ENCODE measurements at regions not wholly inside any gene's neighbourhood (a gene's known extent, or its start where the extent isn't known, plus 50 kb on each side); places are given as distances from the start of the nearest gene placed in this dataset.

- Mint-ChIP-seq H3K4me1 (peaks cover 15% of the 10 kb centered on the region), H3K36me3 (ENCODE audit: low read depth) (no peaks in the 10 kb centered on the region), H3K27me3 (peaks cover 2% of the 10 kb centered on the region), H3K4me3 (no peak overlapping the region), H3K9me3 (no peaks in the 10 kb centered on the region), H3K27ac (peak overlapping the region; percentile 43)
- peak; percentile 13 for DNase-seq
- ChIA-PET CTCF (interaction anchor here (0.7 to 2.2 kb wide), 3 partner anchors 9 to 82 kb away, joined by 3 to 6 read pairs (median 3); no protein-coding TSS in a partner anchor), POLR2A (no interaction called here)
Measured at GRCh38 chr12:88299567-88300101, 157.5 kb downstream of the TMTC3 start.

DNA sequence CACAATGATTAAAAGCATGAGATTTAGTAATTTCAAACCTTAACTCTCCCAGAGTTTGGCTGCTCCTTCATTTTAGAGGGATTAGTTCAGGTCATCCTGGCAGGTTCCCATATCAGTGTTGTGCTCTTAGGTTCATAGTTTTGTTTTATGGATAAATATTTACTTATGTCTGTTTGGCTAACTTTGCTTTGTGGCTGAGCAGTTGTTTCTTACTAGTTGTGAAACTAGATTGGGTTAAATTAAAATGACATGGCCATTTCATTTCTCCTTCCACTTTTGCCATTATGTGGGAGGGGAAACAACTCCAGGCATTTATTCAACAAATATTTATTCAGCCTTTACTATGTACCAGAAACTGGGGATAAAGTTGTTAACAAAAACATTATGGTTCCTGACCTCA is 158.8 kb downstream of the TMTC3 start:
- Mint-ChIP-seq H3K4me3 (no peak overlapping the region), H3K9me3 (no peaks in the 10 kb centered on the region), H3K27me3 (peaks cover 2% of the 10 kb centered on the region), H3K4me1 (peaks cover 15% of the 10 kb centered on the region), H3K27ac (no peak overlapping the region), H3K36me3 (ENCODE audit: low read depth) (no peaks in the 10 kb centered on the region)
- CTCF ChIA-PET = interaction anchor here (2.2 kb wide), 1 partner anchor 12 kb away, joined by 6 read pairs; no protein-coding TSS in a partner anchor
- POLR2A ChIA-PET = no interaction called here
- no peak for DNase-seq

- no peak for DNase-seq
- ChIA-PET CTCF (no interaction called here), POLR2A (no interaction called here)
- Mint-ChIP-seq H3K27me3 (peaks cover 2% of the 10 kb centered on the region), H3K4me1 (peaks cover 15% of the 10 kb centered on the region), H3K4me3 (no peak overlapping the region), H3K9me3 (no peaks in the 10 kb centered on the region), H3K27ac (no peak overlapping the region), H3K36me3 (ENCODE audit: low read depth) (no peaks in the 10 kb centered on the region)
Measured at GRCh38 chr12:88303335-88303734, 161.2 kb downstream of the TMTC3 start.

- no peaks in the 10 kb centered on the region for H3K9me3 Mint-ChIP-seq
- ChIA-PET CTCF (no interaction called here), POLR2A (no interaction called here)
- H3K4me1 Mint-ChIP-seq = no peaks in the 10 kb centered on the region
- H3K36me3 Mint-ChIP-seq (ENCODE audit: low read depth) = no peaks in the 10 kb centered on the region
- H3K27ac Mint-ChIP-seq = no peak overlapping the region
- no peak overlapping the region for H3K4me3 Mint-ChIP-seq
- peaks cover 2% of the 10 kb centered on the region for H3K27me3 Mint-ChIP-seq
- DNase-seq = no peak
Measured at GRCh38 chr12:88305254-88305890, 163.3 kb downstream of the TMTC3 start.

GRCh38 chr12:88306471-88307069 is 164.5 kb downstream of the TMTC3 start:
- POLR2A ChIA-PET = no interaction called here
- Mint-ChIP-seq H3K27me3 (peaks cover 2% of the 10 kb centered on the region), H3K4me1 (no peaks in the 10 kb centered on the region), H3K9me3 (no peaks in the 10 kb centered on the region), H3K36me3 (ENCODE audit: low read depth) (no peaks in the 10 kb centered on the region), H3K27ac (no peak overlapping the region), H3K4me3 (no peak overlapping the region)
- DNase-seq = no peak
- CTCF ChIA-PET = no interaction called here

- ChIA-PET POLR2A (no interaction called here), CTCF (interaction anchor here (1.0 kb wide), 1 partner anchor 8 kb away, joined by 3 read pairs; no protein-coding TSS in a partner anchor)
- no peak overlapping the region for H3K27ac Mint-ChIP-seq
- no peaks in the 10 kb centered on the region for H3K4me1 Mint-ChIP-seq
- H3K27me3 Mint-ChIP-seq = no peaks in the 10 kb centered on the region
- no peaks in the 10 kb centered on the region for H3K9me3 Mint-ChIP-seq
- no peak overlapping the region for H3K4me3 Mint-ChIP-seq
- no peaks in the 10 kb centered on the region for H3K36me3 Mint-ChIP-seq (ENCODE audit: low read depth)
- DNase-seq = no peak
Measured at GRCh38 chr12:88307961-88308360, 165.9 kb downstream of the TMTC3 start.

- no peaks in the 10 kb centered on the region for H3K27me3 Mint-ChIP-seq
- H3K27ac Mint-ChIP-seq = no peak overlapping the region
- no peaks in the 10 kb centered on the region for H3K9me3 Mint-ChIP-seq
- DNase-seq = no peak
- POLR2A ChIA-PET = no interaction called here
- H3K36me3 Mint-ChIP-seq (ENCODE audit: low read depth) = no peaks in the 10 kb centered on the region
- CTCF ChIA-PET = interaction anchor here (1.0 kb wide), 1 partner anchor 9 kb away, joined by 3 read pairs; no protein-coding TSS in a partner anchor
- H3K4me1 Mint-ChIP-seq = no peaks in the 10 kb centered on the region
- no peak overlapping the region for H3K4me3 Mint-ChIP-seq
Measured at GRCh38 chr12:88308825-88309224, 166.7 kb downstream of the TMTC3 start.

- Mint-ChIP-seq H3K4me3 (no peak overlapping the region), H3K36me3 (ENCODE audit: low read depth) (no peaks in the 10 kb centered on the region), H3K9me3 (no peaks in the 10 kb centered on the region), H3K4me1 (no peaks in the 10 kb centered on the region), H3K27ac (no peak overlapping the region), H3K27me3 (peaks cover 2% of the 10 kb centered on the region)
- ChIA-PET CTCF (no interaction called here), POLR2A (no interaction called here)
- DNase-seq = no peak
Measured at GRCh38 chr12:88309546-88309945, 167.4 kb downstream of the TMTC3 start.

DNA sequence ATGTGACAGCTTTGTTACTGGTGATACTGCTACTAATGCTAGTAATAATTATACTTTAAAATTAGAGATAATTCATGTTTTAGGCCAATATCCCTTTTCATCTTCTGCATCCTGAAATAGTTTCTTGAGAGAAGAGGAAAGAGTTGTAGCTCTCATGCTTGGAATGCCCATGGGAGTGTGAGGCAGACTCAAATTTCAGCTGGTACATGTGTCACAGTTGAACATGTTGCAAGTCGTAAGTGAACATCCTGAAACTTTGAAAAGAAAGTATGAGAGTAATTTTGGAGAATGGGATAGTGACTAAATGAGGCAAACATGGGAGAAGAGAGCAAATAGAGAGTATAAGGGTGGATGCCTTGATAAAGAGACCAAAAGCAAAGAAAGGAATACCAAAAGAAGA is 168.0 kb downstream of the TMTC3 start:
- no peaks in the 10 kb centered on the region for H3K4me1 Mint-ChIP-seq
- no peaks in the 10 kb centered on the region for H3K36me3 Mint-ChIP-seq (ENCODE audit: low read depth)
- H3K27ac Mint-ChIP-seq = no peak overlapping the region
- H3K9me3 Mint-ChIP-seq = no peaks in the 10 kb centered on the region
- DNase-seq = no peak
- ChIA-PET POLR2A (no interaction called here), CTCF (no interaction called here)
- no peak overlapping the region for H3K4me3 Mint-ChIP-seq
- peaks cover 2% of the 10 kb centered on the region for H3K27me3 Mint-ChIP-seq

GRCh38 chr12:88310666-88311065 is 168.6 kb downstream of the TMTC3 start:
- H3K9me3 Mint-ChIP-seq = no peaks in the 10 kb centered on the region
- no peaks in the 10 kb centered on the region for H3K4me1 Mint-ChIP-seq
- H3K36me3 Mint-ChIP-seq (ENCODE audit: low read depth) = no peaks in the 10 kb centered on the region
- no peak overlapping the region for H3K4me3 Mint-ChIP-seq
- no peak for DNase-seq
- ChIA-PET CTCF (no interaction called here), POLR2A (no interaction called here)
- peaks cover 2% of the 10 kb centered on the region for H3K27me3 Mint-ChIP-seq
- no peak overlapping the region for H3K27ac Mint-ChIP-seq

GRCh38 chr12:88313554-88313953 is 171.4 kb downstream of the TMTC3 start:
- H3K9me3 Mint-ChIP-seq = no peaks in the 10 kb centered on the region
- H3K27me3 Mint-ChIP-seq = peaks cover 2% of the 10 kb centered on the region
- H3K4me1 Mint-ChIP-seq = no peaks in the 10 kb centered on the region
- ChIA-PET POLR2A (no interaction called here), CTCF (no interaction called here)
- DNase-seq = no peak
- no peak overlapping the region for H3K27ac Mint-ChIP-seq
- no peak overlapping the region for H3K4me3 Mint-ChIP-seq
- H3K36me3 Mint-ChIP-seq (ENCODE audit: low read depth) = no peaks in the 10 kb centered on the region

GRCh38 chr12:88314706-88315105 is 172.6 kb downstream of the TMTC3 start:
- Mint-ChIP-seq H3K4me1 (no peaks in the 10 kb centered on the region), H3K9me3 (no peaks in the 10 kb centered on the region)
- CTCF ChIA-PET = no interaction called here

GRCh38 chr12:88318726-88319125 is 176.6 kb downstream of the TMTC3 start:
- Mint-ChIP-seq H3K9me3 (no peaks in the 10 kb centered on the region), H3K27ac (no peak overlapping the region), H3K4me3 (no peak overlapping the region), H3K4me1 (no peaks in the 10 kb centered on the region), H3K36me3 (ENCODE audit: low read depth) (no peaks in the 10 kb centered on the region), H3K27me3 (peaks cover 2% of the 10 kb centered on the region)
- CTCF ChIA-PET = no interaction called here
- DNase-seq = no peak
- POLR2A ChIA-PET = no interaction called here

More at GRCh38 chr12:88314706-88315105, 172.6 kb downstream of the TMTC3 start:
- Mint-ChIP-seq H3K27ac (no peak overlapping the region), H3K36me3 (ENCODE audit: low read depth) (no peaks in the 10 kb centered on the region), H3K27me3 (peaks cover 2% of the 10 kb centered on the region), H3K4me3 (no peak overlapping the region)
- POLR2A ChIA-PET = no interaction called here
- DNase-seq = no peak

Data from activated CD4-positive, alpha-beta T cell treated with anti-CD3 and anti-CD28 coated beads, Interleukin-2, amount 10 ng/mL, durations not matched to agents 7 days and 5 days (primary cell).